Immature natural killer cell (primary cell): ENCODE measurements at regions not wholly inside any gene's neighbourhood (a gene's known extent, or its start where the extent isn't known, plus 50 kb on each side); places are given as distances from the start of the nearest gene placed in this dataset.

Experiments used
- DNase-seq, 3 donors: peaks; one replicate each; pipeline ENCODE4 v3.0.0; 2022; ENCODE audit warnings: mixed read lengths in 1 of 3
- H3K27ac Mint-ChIP-seq, 6 donors: one replicate each; pipeline ENCODE4 v1.8.0; 2020; ENCODE audit warnings: mixed read lengths in 6 of 6, mild to moderate bottlenecking in 5 of 6, inconsistent platforms in 4 of 6, moderate library complexity in 3 of 6
- H3K27me3 Mint-ChIP-seq, 3 donors: one replicate each; pipeline ENCODE4 v1.8.0; 2020 to 2021; ENCODE audit warnings: low read depth in 3 of 3, mild to moderate bottlenecking in 3 of 3, mixed read lengths in 3 of 3, moderate library complexity in 3 of 3, inconsistent platforms in 1 of 3
- H3K36me3 Mint-ChIP-seq, 3 donors: one replicate each; pipeline ENCODE4 v1.8.0; 2020; ENCODE audit warnings: mixed read lengths in 3 of 3, inconsistent platforms in 2 of 3, mild to moderate bottlenecking in 2 of 3
- H3K4me1 Mint-ChIP-seq, 2 donors: one replicate each; pipeline ENCODE4 v1.8.0; 2020; ENCODE audit warnings: inconsistent platforms in 2 of 2, mild to moderate bottlenecking in 2 of 2, mixed read lengths in 2 of 2, moderate library complexity in 1 of 2
- H3K4me3 Mint-ChIP-seq, 5 donors: one replicate each; pipeline ENCODE4 v1.8.0; 2020; ENCODE audit warnings: mild to moderate bottlenecking in 5 of 5, mixed read lengths in 5 of 5, inconsistent platforms in 3 of 5, moderate library complexity in 3 of 5
- H3K9me3 Mint-ChIP-seq, 6 donors: one replicate each; pipeline ENCODE4 v1.8.0; 2020; ENCODE audit warnings: mild to moderate bottlenecking in 6 of 6, mixed read lengths in 6 of 6, inconsistent platforms in 4 of 6, moderate library complexity in 3 of 6

GRCh38 chr3:76694063-76694462 is 345.8 kb upstream of the ROBO2 start:
- Mint-ChIP-seq H3K27me3 (no peaks in the 10 kb centered on the region), H3K9me3 (peaks cover 14 to 42% (median 21%) of the 10 kb centered on the region in 6 donors), H3K27ac (no peak overlapping the region), H3K4me3 (no peak overlapping the region), H3K4me1 (no peaks in the 10 kb centered on the region), H3K36me3 (peaks cover 0 to 4% (median 0%) of the 10 kb centered on the region in 3 donors)
- no peak for DNase-seq

- DNase-seq, result no peak
- Mint-ChIP-seq H3K4me3 (no peak overlapping the region), H3K9me3 (peaks cover 3 to 48% (median 12%) of the 10 kb centered on the region in 6 donors), H3K27me3 (no peaks in the 10 kb centered on the region), H3K4me1 (no peaks in the 10 kb centered on the region), H3K27ac (no peak overlapping the region), H3K36me3 (peaks cover 0 to 4% (median 0%) of the 10 kb centered on the region in 3 donors)
Observed at GRCh38 chr3:76698136-76698706, 341.7 kb upstream of the ROBO2 start.

- Mint-ChIP-seq H3K27me3 (no peaks in the 10 kb centered on the region), H3K27ac (no peak overlapping the region), H3K4me3 (no peak overlapping the region), H3K36me3 (peaks cover 0 to 4% (median 0%) of the 10 kb centered on the region in 3 donors), H3K9me3 (peaks cover 3 to 45% (median 19%) of the 10 kb centered on the region in 6 donors), H3K4me1 (no peaks in the 10 kb centered on the region)
- DNase-seq, result no peak
Observed at GRCh38 chr3:76699846-76700245, 340.1 kb upstream of the ROBO2 start.

- no peaks in the 10 kb centered on the region for H3K27me3 Mint-ChIP-seq
- no peaks in the 10 kb centered on the region for H3K4me1 Mint-ChIP-seq
- DNase-seq, result no peak
- no peak overlapping the region for H3K27ac Mint-ChIP-seq
- H3K36me3 Mint-ChIP-seq, result peaks cover 0 to 4% (median 0%) of the 10 kb centered on the region in 3 donors
- peaks cover 3 to 49% (median 20%) of the 10 kb centered on the region in 6 donors for H3K9me3 Mint-ChIP-seq
- no peak overlapping the region for H3K4me3 Mint-ChIP-seq
Observed at GRCh38 chr3:76700323-76700722, 339.6 kb upstream of the ROBO2 start.

- peaks cover 0 to 4% (median 0%) of the 10 kb centered on the region in 3 donors for H3K36me3 Mint-ChIP-seq
- H3K27me3 Mint-ChIP-seq, result no peaks in the 10 kb centered on the region
- no peak overlapping the region for H3K4me3 Mint-ChIP-seq
- no peaks in the 10 kb centered on the region for H3K4me1 Mint-ChIP-seq
- DNase-seq, result no peak
- peaks cover 3 to 47% (median 20%) of the 10 kb centered on the region in 6 donors for H3K9me3 Mint-ChIP-seq
- no peak overlapping the region for H3K27ac Mint-ChIP-seq
Observed at GRCh38 chr3:76702676-76703075, 337.2 kb upstream of the ROBO2 start.

GRCh38 chr3:76715426-76715825 is 324.5 kb upstream of the ROBO2 start:
- Mint-ChIP-seq H3K4me3 (no peak overlapping the region), H3K27me3 (no peaks in the 10 kb centered on the region), H3K4me1 (no peaks in the 10 kb centered on the region), H3K36me3 (no peaks in the 10 kb centered on the region), H3K9me3 (peaks cover 9 to 55% (median 14%) of the 10 kb centered on the region in 6 donors), H3K27ac (no peak overlapping the region)
- DNase-seq, result no peak

- H3K4me1 Mint-ChIP-seq, result no peaks in the 10 kb centered on the region
- no peak overlapping the region for H3K27ac Mint-ChIP-seq
- peaks cover 0 to 2% (median 0%) of the 10 kb centered on the region in 3 donors for H3K27me3 Mint-ChIP-seq
- no peak overlapping the region for H3K4me3 Mint-ChIP-seq
- peaks cover 12 to 60% (median 26%) of the 10 kb centered on the region in 6 donors for H3K9me3 Mint-ChIP-seq
- no peak for DNase-seq
- no peaks in the 10 kb centered on the region for H3K36me3 Mint-ChIP-seq
Observed at GRCh38 chr3:76723366-76723765, 316.5 kb upstream of the ROBO2 start.

GRCh38 chr3:76724075-76724474 is 315.8 kb upstream of the ROBO2 start:
- no peak overlapping the region for H3K4me3 Mint-ChIP-seq
- H3K36me3 Mint-ChIP-seq, result no peaks in the 10 kb centered on the region

GRCh38 chr3:76724706-76725105 is 315.2 kb upstream of the ROBO2 start:
- H3K4me3 Mint-ChIP-seq, result no peak overlapping the region
- H3K36me3 Mint-ChIP-seq, result no peaks in the 10 kb centered on the region
- H3K27me3 Mint-ChIP-seq, result peaks cover 0 to 2% (median 0%) of the 10 kb centered on the region in 3 donors
- no peaks in the 10 kb centered on the region for H3K4me1 Mint-ChIP-seq
- H3K27ac Mint-ChIP-seq, result no peak overlapping the region
- H3K9me3 Mint-ChIP-seq, result peaks cover 15 to 67% (median 30%) of the 10 kb centered on the region in 6 donors
- no peak for DNase-seq

More at GRCh38 chr3:76724075-76724474, 315.8 kb upstream of the ROBO2 start:
- Mint-ChIP-seq H3K27ac (no peak overlapping the region), H3K9me3 (peaks cover 15 to 64% (median 29%) of the 10 kb centered on the region in 6 donors), H3K27me3 (peaks cover 0 to 2% (median 0%) of the 10 kb centered on the region in 3 donors), H3K4me1 (no peaks in the 10 kb centered on the region)
- no peak for DNase-seq

GRCh38 chr3:76726034-76726433 is 313.9 kb upstream of the ROBO2 start:
- peaks cover 0 to 2% (median 0%) of the 10 kb centered on the region in 3 donors for H3K27me3 Mint-ChIP-seq
- H3K36me3 Mint-ChIP-seq, result no peaks in the 10 kb centered on the region
- no peak overlapping the region for H3K4me3 Mint-ChIP-seq
- H3K9me3 Mint-ChIP-seq, result peaks cover 18 to 64% (median 31%) of the 10 kb centered on the region in 6 donors
- no peak overlapping the region for H3K27ac Mint-ChIP-seq
- no peak for DNase-seq
- H3K4me1 Mint-ChIP-seq, result no peaks in the 10 kb centered on the region

GRCh38 chr3:76728426-76728825 is 311.5 kb upstream of the ROBO2 start:
- H3K4me3 Mint-ChIP-seq, result no peak overlapping the region
- no peaks in the 10 kb centered on the region for H3K4me1 Mint-ChIP-seq
- no peak for DNase-seq
- peaks cover 24 to 72% (median 44%) of the 10 kb centered on the region in 6 donors for H3K9me3 Mint-ChIP-seq
- peaks cover 0 to 2% (median 0%) of the 10 kb centered on the region in 3 donors for H3K27me3 Mint-ChIP-seq
- no peak overlapping the region for H3K27ac Mint-ChIP-seq
- peaks cover 0 to 6% (median 0%) of the 10 kb centered on the region in 3 donors for H3K36me3 Mint-ChIP-seq

GRCh38 chr3:76731471-76731870 is 308.4 kb upstream of the ROBO2 start:
- Mint-ChIP-seq H3K4me3 (no peak overlapping the region), H3K36me3 (peaks cover 0 to 6% (median 0%) of the 10 kb centered on the region in 3 donors), H3K9me3 (peaks cover 17 to 68% (median 41%) of the 10 kb centered on the region in 6 donors), H3K27ac (no peak overlapping the region), H3K4me1 (no peaks in the 10 kb centered on the region), H3K27me3 (peaks cover 0 to 2% (median 0%) of the 10 kb centered on the region in 3 donors)
- DNase-seq, result no peak

- Mint-ChIP-seq H3K27me3 (peaks cover 0 to 2% (median 0%) of the 10 kb centered on the region in 3 donors), H3K36me3 (peaks cover 0 to 7% (median 0%) of the 10 kb centered on the region in 3 donors), H3K4me1 (no peaks in the 10 kb centered on the region), H3K9me3 (peaks cover 20 to 69% (median 39%) of the 10 kb centered on the region in 6 donors), H3K27ac (no peak overlapping the region), H3K4me3 (no peak overlapping the region)
- DNase-seq, result no peak
Observed at GRCh38 chr3:76733073-76733759, 306.7 kb upstream of the ROBO2 start.

- no peak for DNase-seq
- H3K27me3 Mint-ChIP-seq, result peaks cover 0 to 2% (median 0%) of the 10 kb centered on the region in 3 donors
- H3K4me1 Mint-ChIP-seq, result no peaks in the 10 kb centered on the region
- no peak overlapping the region for H3K4me3 Mint-ChIP-seq
- peaks cover 21 to 69% (median 40%) of the 10 kb centered on the region in 6 donors for H3K9me3 Mint-ChIP-seq
- no peak overlapping the region for H3K27ac Mint-ChIP-seq
- peaks cover 0 to 12% (median 0%) of the 10 kb centered on the region in 3 donors for H3K36me3 Mint-ChIP-seq
Observed at GRCh38 chr3:76735152-76735551, 304.7 kb upstream of the ROBO2 start.
